Amygdala (tissue), 56 donors: ENCODE measurements at regions not wholly inside any gene's neighbourhood (a gene's known extent, or its start where the extent isn't known, plus 50 kb on each side); places are given as distances from the start of the nearest gene placed in this dataset.
"Not testable (repeated sequence)": the region's sequence is repeated elsewhere in the genome, so short reads cannot be mapped to it uniquely, and the experiment has no call there.

Experiments
- DNase-seq, 56 donors: peaks; one replicate each; lab custom pipeline; 2025; lab: John Stamatoyannopoulos, UW

GRCh38 chr2:142521492-142521891 lies 356.0 kb upstream of the KYNU start:
- DNase-seq: no peak

DNA sequence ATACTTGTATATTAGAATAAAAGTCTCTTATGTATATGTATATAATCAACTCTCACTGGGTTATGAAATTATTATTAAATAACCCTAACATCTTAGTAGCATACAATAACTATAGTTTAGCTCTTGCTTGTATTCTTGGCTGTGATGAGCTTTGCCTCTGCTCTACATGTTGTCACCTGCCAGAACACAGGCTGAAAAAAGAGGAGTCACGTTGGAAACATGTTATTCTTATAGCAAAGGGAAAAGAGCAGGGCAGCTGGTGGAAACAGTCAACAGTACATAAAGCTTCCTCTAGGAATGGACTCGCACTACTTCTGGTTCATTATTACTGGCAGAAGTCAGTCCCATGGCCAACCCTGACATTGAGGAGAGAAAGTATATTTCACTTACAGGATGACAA lies 362.0 kb upstream of the KYNU start:
- DNase-seq: no peak

GRCh38 chr2:142509401-142509800 lies 368.1 kb upstream of the KYNU start:
- no peak for DNase-seq

GRCh38 chr2:142504754-142505153 lies 372.7 kb upstream of the KYNU start:
- no peak for DNase-seq

DNA sequence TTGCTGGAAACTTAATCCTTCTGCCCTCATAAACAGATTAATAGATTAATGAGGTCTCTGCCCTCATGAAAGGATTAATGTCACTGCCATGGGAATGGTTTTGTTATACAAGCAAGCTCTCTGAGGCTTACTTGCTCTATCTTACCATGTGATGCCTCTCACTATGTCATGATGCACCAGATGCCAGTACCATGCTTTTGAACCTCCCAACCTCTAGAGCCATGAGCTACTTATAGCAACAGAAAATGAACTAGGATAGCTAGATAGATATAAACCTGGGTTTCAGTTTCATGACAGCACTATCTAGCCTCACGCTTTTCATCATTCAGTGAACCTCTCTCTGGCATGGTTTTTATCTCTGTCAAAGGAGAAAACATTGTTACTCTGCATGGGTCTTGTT lies 371.6 kb upstream of the LRP1B start:
- no peak for DNase-seq

GRCh38 chr2:142495141-142495540 lies 364.3 kb upstream of the LRP1B start:
- DNase-seq: no peak

DNA sequence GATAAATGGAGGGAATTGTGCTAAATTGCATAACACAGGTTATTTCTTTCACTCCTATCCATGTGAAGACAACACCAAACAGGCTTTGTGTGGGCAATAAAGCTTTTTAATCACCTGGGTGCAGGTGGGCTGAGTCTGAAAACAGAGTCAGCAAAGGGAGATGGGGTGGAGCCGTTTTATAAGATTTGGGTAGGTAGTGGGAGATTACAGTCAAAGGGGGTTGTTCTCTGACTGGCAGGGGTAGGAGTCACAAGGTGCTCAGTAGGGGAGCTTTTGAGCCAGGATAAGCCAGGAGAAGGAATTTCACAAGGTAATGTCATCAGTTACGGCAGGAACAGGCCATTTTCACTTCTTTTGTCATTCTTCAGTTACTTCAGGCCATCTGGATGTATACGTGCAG lies 358.8 kb upstream of the LRP1B start:
- DNase-seq: not testable (repeated sequence)

GRCh38 chr2:142484111-142484510 lies 353.3 kb upstream of the LRP1B start:
- no peak for DNase-seq

GRCh38 chr2:142483653-142484052 lies 352.8 kb upstream of the LRP1B start:
- DNase-seq: no peak

DNA sequence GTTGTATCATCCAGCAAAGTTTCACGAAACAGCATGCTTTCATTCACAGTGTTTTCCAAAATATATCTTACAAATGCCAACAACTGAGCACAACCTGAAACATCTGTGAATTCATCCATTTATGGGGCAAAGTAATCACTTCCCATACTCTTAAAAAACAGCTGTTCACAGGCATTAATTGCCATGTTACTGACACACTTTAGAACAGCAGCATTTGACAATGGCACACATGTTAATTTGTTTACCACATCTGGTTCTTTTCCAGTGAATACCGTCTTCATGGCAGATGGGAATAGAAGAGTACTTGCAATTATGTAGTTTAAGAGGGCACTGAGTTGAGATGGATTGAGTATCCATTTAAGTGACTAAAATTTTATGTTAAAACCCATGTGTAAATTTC lies 347.4 kb upstream of the LRP1B start:
- DNase-seq: no peak

DNA sequence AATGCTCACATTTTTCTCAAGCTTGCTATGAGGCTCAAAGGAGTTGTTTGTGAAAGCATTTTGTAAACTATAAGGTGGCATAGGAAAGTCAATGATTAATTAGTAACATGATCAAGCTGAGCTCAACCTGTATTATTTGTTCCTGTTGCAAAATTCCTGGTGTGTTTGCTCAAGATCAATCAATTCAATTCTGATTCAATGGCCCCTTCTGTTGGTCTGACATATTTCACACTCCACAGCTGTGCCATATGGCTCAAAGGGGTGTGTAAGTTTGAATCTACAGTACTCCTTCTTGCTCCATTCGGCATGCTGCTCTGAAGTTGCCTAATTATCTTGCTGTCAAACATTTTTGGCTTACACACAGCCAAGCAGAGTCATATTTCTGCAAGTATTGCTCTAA lies 341.6 kb upstream of the LRP1B start:
- peak in 2 of 56 donors; percentile 2 to 21 for DNase-seq

- DNase-seq: no peak
These were observed 336.5 kb upstream of the LRP1B start for GRCh38 chr2:142467321-142467720.

- no peak for DNase-seq
These were observed 332.2 kb upstream of the LRP1B start for GRCh38 chr2:142463047-142463446.

- no peak for DNase-seq
These were observed 331.5 kb upstream of the LRP1B start for GRCh38 chr2:142462306-142462705.

DNA sequence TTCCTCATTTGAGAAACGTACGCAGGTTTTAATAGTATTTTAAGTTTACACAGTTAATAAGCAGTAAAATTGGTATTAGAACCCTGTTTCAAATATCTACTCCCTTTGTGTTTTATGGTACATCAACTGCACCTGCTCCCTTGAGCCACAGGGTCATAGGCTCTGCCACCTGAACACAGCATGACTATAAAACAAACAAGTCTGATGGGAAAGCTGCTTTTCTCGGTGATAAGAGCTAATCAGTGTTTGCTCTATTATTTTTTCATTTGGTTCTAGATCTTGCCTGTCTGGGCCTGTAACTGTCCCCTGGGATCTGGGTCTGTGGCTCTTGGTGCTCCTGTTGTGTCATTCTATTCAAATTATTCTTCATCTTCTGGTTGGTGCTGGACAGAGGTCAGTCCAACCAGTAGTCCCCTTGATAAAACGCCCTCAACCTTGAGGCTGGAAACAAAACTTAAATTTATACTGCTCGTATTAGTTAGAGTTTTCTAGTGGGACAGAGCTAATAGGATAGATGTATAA lies 314.8 kb upstream of the LRP1B start:
- no peak for DNase-seq

GRCh38 chr2:142445023-142445422 lies 314.2 kb upstream of the LRP1B start:
- DNase-seq: no peak

GRCh38 chr2:142435847-142436246 lies 305.0 kb upstream of the LRP1B start:
- DNase-seq: no peak

- peak in 1 of 56 donors; percentile 1 for DNase-seq
These were observed 295.2 kb upstream of the LRP1B start for GRCh38 chr2:142426064-142426463.

DNA sequence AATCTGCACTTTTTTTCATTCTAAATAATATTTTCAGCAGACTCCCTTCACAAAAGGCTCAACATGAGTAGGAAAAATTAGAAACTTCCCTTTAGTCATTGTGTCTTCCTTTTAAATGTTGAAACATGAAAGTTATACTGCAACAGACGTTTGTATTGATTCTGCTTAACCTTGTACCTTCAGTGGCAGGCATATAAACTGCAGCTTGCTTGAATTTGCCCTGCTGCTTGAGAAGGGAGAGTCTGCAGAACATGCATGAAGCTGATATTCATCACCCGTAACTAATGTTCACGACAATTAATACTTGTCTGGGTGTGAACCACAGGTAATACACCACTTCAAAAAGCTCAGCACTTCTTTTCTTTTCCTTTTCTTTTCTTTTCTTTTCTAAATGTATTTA lies 294.7 kb upstream of the LRP1B start:
- DNase-seq: no peak

GRCh38 chr2:142423603-142424002 lies 292.8 kb upstream of the LRP1B start:
- DNase-seq: no peak

- no peak for DNase-seq
These were observed 292.0 kb upstream of the LRP1B start for GRCh38 chr2:142422769-142423168.

GRCh38 chr2:142422041-142422440 lies 291.2 kb upstream of the LRP1B start:
- DNase-seq: no peak

- DNase-seq: not testable (repeated sequence)
These were observed 287.9 kb upstream of the LRP1B start for GRCh38 chr2:142418699-142419098.
